ENCODE measurements at regions not wholly inside any gene's neighbourhood (a gene's known extent, or its start where the extent isn't known, plus 50 kb on each side); places are given as distances from the start of the nearest gene placed in this dataset.

GRCh38 chr4:163665521-163666331 is 171.2 kb downstream of the TMA16 start:
- Histone ChIP-seq H3K27ac (peak overlapping the region in 1 of 2 donors; percentile 61), H3K4me3 (no peak overlapping the region)
- DNase-seq (ENCODE audit: low spot score): no peak
- TF ChIP-seq, protein P1, sequence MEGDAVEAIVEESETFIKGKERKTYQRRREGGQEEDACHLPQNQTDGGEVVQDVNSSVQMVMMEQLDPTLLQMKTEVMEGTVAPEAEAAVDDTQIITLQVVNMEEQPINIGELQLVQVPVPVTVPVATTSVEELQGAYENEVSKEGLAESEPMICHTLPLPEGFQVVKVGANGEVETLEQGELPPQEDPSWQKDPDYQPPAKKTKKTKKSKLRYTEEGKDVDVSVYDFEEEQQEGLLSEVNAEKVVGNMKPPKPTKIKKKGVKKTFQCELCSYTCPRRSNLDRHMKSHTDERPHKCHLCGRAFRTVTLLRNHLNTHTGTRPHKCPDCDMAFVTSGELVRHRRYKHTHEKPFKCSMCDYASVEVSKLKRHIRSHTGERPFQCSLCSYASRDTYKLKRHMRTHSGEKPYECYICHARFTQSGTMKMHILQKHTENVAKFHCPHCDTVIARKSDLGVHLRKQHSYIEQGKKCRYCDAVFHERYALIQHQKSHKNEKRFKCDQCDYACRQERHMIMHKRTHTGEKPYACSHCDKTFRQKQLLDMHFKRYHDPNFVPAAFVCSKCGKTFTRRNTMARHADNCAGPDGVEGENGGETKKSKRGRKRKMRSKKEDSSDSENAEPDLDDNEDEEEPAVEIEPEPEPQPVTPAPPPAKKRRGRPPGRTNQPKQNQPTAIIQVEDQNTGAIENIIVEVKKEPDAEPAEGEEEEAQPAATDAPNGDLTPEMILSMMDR (IDR thresholded peaks at IDR 0.05): no peak

- H3K27ac ChIP-seq: no peak overlapping the region
- no peak for DNase-seq (ENCODE audit: low spot score)
- TF ChIP-seq, protein P1 (IDR thresholded peaks at IDR 0.05): no peak
- no peak overlapping the region for H3K4me3 ChIP-seq
These were observed 171.9 kb downstream of the TMA16 start for GRCh38 chr4:163666332-163666873.

DNA sequence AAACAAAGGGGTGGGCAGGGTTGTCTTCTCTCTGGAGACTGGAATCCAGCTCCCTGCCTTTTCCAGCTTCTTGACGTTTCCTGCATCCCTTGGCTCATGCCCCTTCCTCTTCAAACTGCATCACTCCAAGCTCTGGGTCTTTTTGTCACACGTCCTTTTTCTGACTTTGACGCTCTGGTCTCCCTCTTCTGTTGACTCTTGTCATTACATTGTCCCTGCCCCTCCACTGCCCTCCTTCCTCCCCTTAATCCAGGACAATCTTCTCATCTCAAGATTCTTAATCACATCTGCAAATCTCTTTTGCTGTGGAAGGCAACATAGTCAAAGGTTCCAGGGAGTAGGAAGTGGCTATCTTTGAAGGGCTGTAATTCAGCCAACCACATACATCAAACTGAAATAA is 178.3 kb downstream of the TMA16 start:
- TF ChIP-seq, protein P1 (IDR thresholded peaks at IDR 0.05): no peak
- no peak overlapping the region for H3K27ac ChIP-seq
- no peak for DNase-seq (ENCODE audit: low spot score)
- H3K4me3 ChIP-seq: no peak overlapping the region

GRCh38 chr4:163673848-163674697 is 179.6 kb downstream of the TMA16 start:
- Histone ChIP-seq H3K27ac (no peak overlapping the region), H3K4me3 (no peak overlapping the region)
- TF ChIP-seq, protein P1 (IDR thresholded peaks at IDR 0.05): no peak
- DNase-seq (ENCODE audit: low spot score): no peak

DNA sequence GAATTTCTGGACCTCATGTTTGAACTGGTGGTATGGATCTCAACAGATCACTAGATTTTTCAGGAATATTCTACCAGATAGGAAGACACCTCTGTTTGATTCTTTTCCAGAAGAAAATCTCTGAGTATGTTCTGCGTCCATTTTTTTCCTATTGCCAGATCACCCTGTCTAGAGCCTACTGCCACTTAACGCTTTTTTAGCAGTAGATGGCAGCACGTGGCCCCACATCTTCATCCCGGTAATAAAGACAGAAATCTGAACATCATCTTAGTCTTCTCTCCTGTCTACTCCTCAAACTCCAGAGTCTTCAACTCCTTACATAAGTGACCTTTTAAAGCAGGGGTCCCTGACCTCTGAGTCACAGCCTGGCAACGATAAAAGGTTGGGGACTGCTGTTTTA is 184.7 kb downstream of the TMA16 start:
- TF ChIP-seq, protein P1 (IDR thresholded peaks at IDR 0.05): no peak
- Histone ChIP-seq H3K27ac (no peak overlapping the region), H3K4me3 (no peak overlapping the region)
- no peak for DNase-seq (ENCODE audit: low spot score)

- DNase-seq (ENCODE audit: low spot score): no peak
- Histone ChIP-seq H3K27ac (no peak overlapping the region), H3K4me3 (no peak overlapping the region)
- TF ChIP-seq, protein P1 (IDR thresholded peaks at IDR 0.05): no peak
These were observed 186.1 kb downstream of the TMA16 start for GRCh38 chr4:163680386-163681098.

Measured in coronary artery (tissue), 2 donors.